Astrocyte (in vitro differentiated cells and primary cell): ENCODE measurements at regions not wholly inside any gene's neighbourhood (a gene's known extent, or its start where the extent isn't known, plus 50 kb on each side); places are given as distances from the start of the nearest gene placed in this dataset.

Experiments used
- EZH2 ChIP-seq: IDR thresholded peaks from 2 replicates; pipeline ENCODE4 v1.6.1; 2012; ENCODE audit warnings: mild to moderate bottlenecking, low read length, inconsistent platforms; ENCODE audit not compliant: insufficient read depth
- TF ChIP-seq, protein P1 (sequence below): IDR thresholded peaks from 2 replicates; pipeline ENCODE4 v1.5.1; 2011; ENCODE audit warnings: low read depth, mild to moderate bottlenecking, inconsistent platforms, low read length, moderate library complexity; ENCODE audit not compliant: insufficient read depth

GRCh38 chr22:49403102-49403501 lies 424.6 kb downstream of the BRD1 start:
- TF ChIP-seq, protein P1, sequence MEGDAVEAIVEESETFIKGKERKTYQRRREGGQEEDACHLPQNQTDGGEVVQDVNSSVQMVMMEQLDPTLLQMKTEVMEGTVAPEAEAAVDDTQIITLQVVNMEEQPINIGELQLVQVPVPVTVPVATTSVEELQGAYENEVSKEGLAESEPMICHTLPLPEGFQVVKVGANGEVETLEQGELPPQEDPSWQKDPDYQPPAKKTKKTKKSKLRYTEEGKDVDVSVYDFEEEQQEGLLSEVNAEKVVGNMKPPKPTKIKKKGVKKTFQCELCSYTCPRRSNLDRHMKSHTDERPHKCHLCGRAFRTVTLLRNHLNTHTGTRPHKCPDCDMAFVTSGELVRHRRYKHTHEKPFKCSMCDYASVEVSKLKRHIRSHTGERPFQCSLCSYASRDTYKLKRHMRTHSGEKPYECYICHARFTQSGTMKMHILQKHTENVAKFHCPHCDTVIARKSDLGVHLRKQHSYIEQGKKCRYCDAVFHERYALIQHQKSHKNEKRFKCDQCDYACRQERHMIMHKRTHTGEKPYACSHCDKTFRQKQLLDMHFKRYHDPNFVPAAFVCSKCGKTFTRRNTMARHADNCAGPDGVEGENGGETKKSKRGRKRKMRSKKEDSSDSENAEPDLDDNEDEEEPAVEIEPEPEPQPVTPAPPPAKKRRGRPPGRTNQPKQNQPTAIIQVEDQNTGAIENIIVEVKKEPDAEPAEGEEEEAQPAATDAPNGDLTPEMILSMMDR = no peak
- TF ChIP-seq EZH2 = no peak
